SKM-1 (cell line): ENCODE measurements at regions not wholly inside any gene's neighbourhood (a gene's known extent, or its start where the extent isn't known, plus 50 kb on each side); places are given as distances from the start of the nearest gene placed in this dataset.

Experiments
- DNase-seq: peaks from one replicate; lab custom pipeline; 2025; ENCODE audit not compliant: unreplicated experiment; lab: John Stamatoyannopoulos, UW

- no peak for DNase-seq
Observed at GRCh38 chr2:11099122-11100065, 55.9 kb upstream of the SLC66A3 start.

GRCh38 chr2:11100130-11100529 is 55.1 kb upstream of the SLC66A3 start:
- DNase-seq, result no peak

GRCh38 chr2:11100976-11101375 is 54.3 kb upstream of the SLC66A3 start:
- no peak for DNase-seq

DNA sequence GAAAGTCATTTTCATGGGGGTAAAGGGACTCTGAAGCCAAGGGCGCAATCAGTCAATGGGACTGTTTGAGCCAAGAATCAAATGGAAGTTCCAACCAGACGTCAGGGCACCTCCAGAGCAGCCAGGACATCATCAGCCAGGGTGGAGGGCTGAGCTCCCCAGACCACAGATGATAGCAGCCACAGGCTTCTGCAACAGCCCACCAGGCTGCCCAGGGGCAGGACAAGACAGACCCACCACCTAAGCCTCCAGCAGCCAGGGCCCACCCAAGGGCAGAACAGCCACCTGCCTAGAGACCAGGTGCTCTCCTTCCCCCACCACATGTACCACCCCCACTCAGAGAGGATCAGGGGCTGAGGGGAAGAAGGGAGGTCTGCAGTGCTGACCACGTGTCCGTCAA is 53.8 kb upstream of the SLC66A3 start:
- DNase-seq, result no peak

- DNase-seq, result no peak
Observed at GRCh38 chr2:11102466-11102865, 52.8 kb upstream of the SLC66A3 start.

DNA sequence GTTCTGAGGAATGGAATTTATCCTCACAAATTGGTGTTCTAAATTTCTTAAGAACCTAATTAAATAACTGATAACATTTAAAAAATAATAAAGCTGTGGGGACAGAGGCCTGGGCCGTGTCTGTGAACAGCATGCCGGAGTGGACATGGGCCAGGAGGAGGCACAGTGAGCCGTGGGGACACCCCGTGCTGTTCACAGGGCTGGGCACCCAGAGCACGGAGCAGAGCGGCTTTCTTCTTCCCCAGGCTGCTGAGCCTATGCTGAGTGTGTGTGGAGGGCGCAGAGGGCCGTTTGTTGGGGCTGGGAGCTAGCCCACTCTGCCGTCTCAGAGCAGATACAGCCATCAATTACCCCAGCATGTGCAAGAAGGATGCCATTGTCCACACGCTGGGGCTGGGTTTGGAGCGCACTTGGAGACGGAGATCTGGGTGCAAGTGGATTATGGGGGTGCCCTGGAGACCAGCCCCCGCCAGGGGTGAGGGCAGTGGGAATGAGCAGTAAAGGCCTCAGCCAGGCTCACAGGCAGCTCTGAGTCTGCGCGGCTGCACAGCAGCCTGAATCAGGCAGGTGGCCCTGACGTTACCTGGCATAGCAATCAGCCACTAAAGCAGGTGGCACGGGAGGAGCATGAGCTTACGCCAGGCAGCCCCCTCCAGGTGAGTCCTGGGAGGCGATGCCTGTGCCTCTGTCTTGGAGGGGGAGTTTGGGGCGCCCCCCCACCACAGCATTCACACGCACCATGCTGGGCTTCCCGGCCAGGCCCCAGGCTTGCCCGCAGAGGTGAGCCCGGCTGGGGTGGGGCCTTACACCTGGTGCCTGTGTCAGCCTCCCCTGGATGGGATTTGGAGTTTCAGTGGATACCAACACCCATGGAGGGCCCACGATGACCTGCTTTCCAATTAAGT is 52.1 kb upstream of the SLC66A3 start:
- no peak for DNase-seq

- DNase-seq, result no peak
Observed at GRCh38 chr2:11103984-11104793, 51.1 kb upstream of the SLC66A3 start.

- DNase-seq, result no peak
Observed at GRCh38 chr2:11104794-11105660, 50.2 kb upstream of the SLC66A3 start.
